ENCODE measurements at regions not wholly inside any gene's neighbourhood (a gene's known extent, or its start where the extent isn't known, plus 50 kb on each side); places are given as distances from the start of the nearest gene placed in this dataset.

- no peak for TF ChIP-seq CTCF (IDR thresholded peaks at IDR 0.05)
- no peak for TF ChIP-seq EP300 (IDR thresholded peaks at IDR 0.05)
- no peak for TF ChIP-seq POLR2A (IDR thresholded peaks at IDR 0.05)
- TF ChIP-seq POLR2AphosphoS5 (IDR thresholded peaks at IDR 0.05): no peak
Measured at GRCh38 chr18:64220941-64221340, 72.1 kb upstream of the LINC00305 start.
